HG03558 (cell line): ENCODE measurements at regions not wholly inside any gene's neighbourhood (a gene's known extent, or its start where the extent isn't known, plus 50 kb on each side); places are given as distances from the start of the nearest gene placed in this dataset.
"Not testable (repeated sequence)": the region's sequence is repeated elsewhere in the genome, so short reads cannot be mapped to it uniquely, and the experiment has no call there.

Experiments used
- ATAC-seq: cut with Tn5 transposase; IDR thresholded peaks from one replicate; pipeline ENCODE4 v1.9.1; 2021; ENCODE audit warnings: moderate number of reproducible peaks; ENCODE audit not compliant: unreplicated experiment; ENCODE audit errors: extremely low read depth

DNA sequence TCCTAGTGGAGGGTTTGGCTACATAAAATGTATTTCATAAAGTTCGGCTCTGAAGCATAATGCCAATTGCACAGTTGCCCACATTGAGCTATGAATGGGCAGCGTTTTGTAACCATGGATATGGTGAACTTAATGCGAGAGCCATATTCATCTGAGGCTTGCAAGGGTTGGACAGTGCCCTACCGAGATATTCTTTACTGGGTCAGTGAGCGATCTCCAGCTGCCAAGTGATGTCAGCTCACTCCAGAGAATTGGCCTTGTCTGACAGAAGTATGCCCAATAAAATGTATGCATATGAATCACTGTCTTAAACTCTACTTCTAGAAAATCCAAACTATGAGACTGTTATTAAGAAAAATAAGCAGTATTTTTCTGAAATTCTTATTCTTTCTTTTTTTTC lies 719.6 kb upstream of the CDH18 start:
- not testable (repeated sequence) for ATAC-seq

DNA sequence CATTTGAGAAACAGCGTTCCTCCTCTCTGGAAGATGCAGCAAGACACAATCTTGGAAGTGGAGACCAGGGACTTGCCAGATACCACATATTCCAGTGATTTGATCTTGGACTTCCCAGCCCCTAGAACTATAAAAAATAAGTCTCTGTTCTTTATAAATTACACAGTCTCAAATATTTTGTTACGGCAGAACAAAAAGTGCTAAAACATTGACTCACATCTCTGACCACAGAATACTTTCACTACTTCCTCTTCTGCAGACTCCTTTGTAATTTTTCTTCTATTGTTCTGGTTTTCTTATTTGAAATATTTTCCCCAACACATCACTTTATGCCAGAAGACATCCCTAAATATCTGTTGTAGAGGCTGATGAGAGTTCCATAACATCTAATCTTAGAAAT lies 706.1 kb upstream of the CDH18 start:
- ATAC-seq, result no peak

- ATAC-seq, result no peak
These were observed 704.9 kb upstream of the CDH18 start for GRCh38 chr5:20692913-20693312.

- ATAC-seq, result no peak
These were observed 695.4 kb upstream of the CDH18 start for GRCh38 chr5:20683241-20683940.

GRCh38 chr5:20680718-20681302 lies 692.8 kb upstream of the CDH18 start:
- no peak for ATAC-seq

GRCh38 chr5:20678814-20679298 lies 690.9 kb upstream of the CDH18 start:
- ATAC-seq, result no peak

- no peak for ATAC-seq
These were observed 690.4 kb upstream of the CDH18 start for GRCh38 chr5:20678386-20678785.

DNA sequence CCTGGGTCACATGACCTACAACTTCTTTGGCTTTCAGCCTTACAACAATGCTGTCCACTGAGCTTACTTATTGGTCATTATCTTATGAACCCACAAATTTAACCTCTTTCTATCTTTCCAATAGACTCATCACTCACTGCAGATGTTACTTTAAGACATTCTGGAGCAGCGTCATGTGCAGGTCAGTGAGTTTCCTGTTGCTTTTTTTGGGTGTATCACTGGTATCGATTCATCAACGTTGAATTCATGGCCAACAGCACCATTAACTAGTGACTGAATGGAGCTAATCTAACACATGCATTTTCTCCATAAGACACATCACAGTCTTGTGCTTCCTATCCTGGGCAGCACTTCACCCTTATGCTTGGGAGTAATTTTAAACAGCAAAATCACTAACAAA lies 672.6 kb upstream of the CDH18 start:
- ATAC-seq, result no peak

DNA sequence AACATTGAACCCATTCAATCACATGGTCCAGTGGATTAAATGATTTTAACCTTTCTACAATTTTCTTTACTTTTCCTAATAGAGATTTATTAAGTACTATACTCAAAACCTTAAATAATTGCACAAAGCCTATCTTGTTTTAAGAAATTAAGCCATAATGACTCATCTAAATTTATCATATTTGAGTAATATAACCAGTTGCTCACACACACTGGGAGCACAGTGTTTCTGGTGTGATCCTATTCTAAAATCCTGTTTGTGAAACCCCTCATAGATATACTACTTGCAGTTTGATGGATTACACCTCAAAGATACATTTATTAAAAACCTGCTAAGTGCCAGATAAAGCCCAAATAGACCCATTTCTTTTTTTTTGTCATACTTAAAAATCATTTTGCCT lies 668.3 kb upstream of the CDH18 start:
- ATAC-seq, result no peak

DNA sequence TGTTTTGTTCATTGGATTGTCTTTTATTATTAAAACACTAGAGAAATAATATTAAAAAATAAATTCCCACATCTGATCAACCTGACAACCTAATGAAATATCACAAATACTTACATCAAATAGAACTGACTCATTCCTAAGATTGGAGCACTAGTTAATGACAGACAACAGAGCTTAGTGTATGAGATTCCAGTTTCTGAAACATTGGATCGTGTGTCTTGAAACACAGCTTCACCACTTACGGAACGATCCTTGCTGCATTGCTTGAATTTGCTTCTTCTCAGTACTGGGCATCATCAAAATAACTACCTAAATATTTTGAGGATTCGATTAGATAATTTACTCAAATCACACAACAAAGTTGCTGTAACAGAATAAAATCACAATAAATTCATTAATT lies 667.2 kb upstream of the CDH18 start:
- ATAC-seq, result no peak

- no peak for ATAC-seq
These were observed 666.7 kb upstream of the CDH18 start for GRCh38 chr5:20654746-20655145.

GRCh38 chr5:20654033-20654432 lies 666.0 kb upstream of the CDH18 start:
- ATAC-seq, result no peak

DNA sequence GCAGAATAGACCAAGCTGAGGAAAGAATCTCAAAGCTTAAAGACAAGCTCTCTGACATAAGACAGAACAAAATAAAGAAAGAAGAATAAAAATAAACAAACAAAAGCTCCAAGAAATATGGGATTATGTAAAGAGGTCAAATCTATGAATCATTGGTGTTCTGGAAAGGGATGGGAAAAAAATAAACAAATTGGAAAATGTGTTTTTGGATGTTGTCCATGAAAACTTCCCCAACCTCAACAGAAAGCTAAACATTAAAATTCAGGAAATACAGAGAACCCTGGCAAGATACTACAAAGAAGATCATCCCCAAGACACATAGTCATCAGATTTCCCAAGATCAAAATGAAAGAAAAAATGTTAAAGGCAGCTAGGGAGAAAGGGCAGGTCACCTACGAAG lies 662.0 kb upstream of the CDH18 start:
- no peak for ATAC-seq

- ATAC-seq, result no peak
These were observed 661.0 kb upstream of the CDH18 start for GRCh38 chr5:20648981-20649380.

DNA sequence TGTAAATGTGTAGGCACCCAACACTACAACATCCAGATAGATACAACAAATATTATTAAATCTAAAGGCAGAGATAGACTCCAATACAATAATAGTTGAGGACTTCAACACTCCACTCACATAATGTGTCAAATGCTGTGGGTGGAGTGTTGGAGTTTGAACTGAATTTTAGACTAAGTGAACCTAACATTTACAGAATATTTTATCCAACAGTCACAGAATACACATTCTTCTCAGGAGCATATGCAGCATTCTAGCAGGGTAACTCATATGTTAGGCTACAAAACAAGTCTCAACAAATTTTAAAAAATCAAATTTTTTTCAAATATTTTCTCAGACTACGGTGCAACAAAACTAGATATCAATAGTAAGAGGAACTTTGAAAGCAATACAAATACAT lies 648.7 kb upstream of the CDH18 start:
- ATAC-seq, result no peak

DNA sequence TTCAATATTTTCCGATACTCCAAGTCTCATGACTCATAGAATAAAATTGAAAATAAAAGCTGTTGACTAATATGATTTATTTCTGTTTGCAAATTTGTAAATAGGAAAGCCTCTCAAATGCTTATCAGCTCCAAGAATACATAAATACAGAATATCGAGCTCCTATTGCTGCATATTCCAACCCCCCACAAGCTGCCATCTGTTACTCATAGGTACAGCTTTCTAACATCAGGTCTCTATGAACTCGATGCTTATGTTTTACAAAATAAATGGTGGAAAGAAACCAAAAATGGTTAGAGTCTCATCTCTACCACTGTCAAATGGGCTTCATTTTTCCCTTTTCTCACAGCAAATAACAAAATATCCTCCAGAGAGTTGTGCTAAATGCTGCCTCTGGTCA lies 631.6 kb upstream of the CDH18 start:
- no peak for ATAC-seq

GRCh38 chr5:20618340-20618739 lies 630.3 kb upstream of the CDH18 start:
- ATAC-seq, result no peak

- no peak for ATAC-seq
These were observed 629.8 kb upstream of the CDH18 start for GRCh38 chr5:20617841-20618240.

- no peak for ATAC-seq
These were observed 628.0 kb upstream of the CDH18 start for GRCh38 chr5:20615888-20616563.

- no peak for ATAC-seq
These were observed 623.6 kb upstream of the CDH18 start for GRCh38 chr5:20611620-20612019.

DNA sequence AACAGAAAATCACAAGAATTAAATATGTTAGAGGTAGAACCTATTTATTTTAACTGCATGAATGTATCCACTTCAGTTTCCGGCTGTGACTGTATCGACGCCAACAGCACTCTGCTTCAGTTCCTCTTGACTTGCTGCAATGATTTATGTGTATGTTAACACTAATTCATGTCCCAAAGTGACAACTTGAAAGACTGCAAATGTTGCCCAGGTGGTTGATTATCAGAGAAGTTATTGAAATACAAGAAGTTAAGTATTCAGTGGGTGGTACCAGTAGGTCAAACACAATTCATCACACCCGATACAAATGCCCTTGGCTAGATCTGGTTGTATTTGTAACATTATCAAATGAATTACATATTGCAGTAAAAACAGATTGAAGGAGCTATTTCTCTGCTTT lies 622.7 kb upstream of the CDH18 start:
- ATAC-seq, result no peak

DNA sequence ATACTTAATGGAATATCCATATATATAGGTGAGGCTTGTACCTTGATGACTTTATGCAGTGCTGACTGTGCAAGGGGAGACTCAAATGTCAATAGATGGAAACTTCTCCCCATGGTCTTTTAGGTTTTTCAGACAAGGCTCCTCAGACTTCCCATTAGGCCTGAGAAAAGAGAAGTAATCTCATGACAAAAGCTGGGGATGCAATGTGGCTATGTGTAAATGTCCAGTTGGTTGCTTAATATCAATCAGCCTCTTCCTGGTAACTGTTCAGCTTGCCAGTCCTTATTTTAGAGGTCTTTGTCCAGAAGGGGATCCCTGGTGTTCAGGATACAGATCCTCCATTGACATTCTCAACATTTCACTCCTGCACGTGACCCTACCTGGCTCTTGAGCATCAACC lies 621.1 kb upstream of the CDH18 start:
- no peak for ATAC-seq
